Endodermal cell (in vitro differentiated cells): ENCODE measurements at regions not wholly inside any gene's neighbourhood (a gene's known extent, or its start where the extent isn't known, plus 50 kb on each side); places are given as distances from the start of the nearest gene placed in this dataset.
A peak's percentile ranks its signal among the peaks of the same experiment; 100 is the strongest.

ENCODE experiments used
- DNase-seq: peaks from one replicate; pipeline ENCODE4 v3.0.0-alpha.2; 2017
- H3K27ac ChIP-seq: 2 replicates; pipeline ENCODE4 v1.5.1; 2013; ENCODE audit warnings: mild to moderate bottlenecking, low read depth, low read length, moderate library complexity
- H3K27me3 ChIP-seq: 2 replicates; pipeline ENCODE4 v1.6.1; 2013; ENCODE audit warnings: mild to moderate bottlenecking, low read length, moderate library complexity; ENCODE audit not compliant: insufficient read depth, control insufficient read depth, poor library complexity, severe bottlenecking
- H3K36me3 ChIP-seq: 2 replicates; pipeline ENCODE4 v1.7.0; 2013; ENCODE audit warnings: mild to moderate bottlenecking, low read length, moderate library complexity; ENCODE audit not compliant: control insufficient read depth, insufficient read depth
- H3K4me1 ChIP-seq: one replicate; pipeline ENCODE4 v1.7.0; 2013; ENCODE audit warnings: low read length; ENCODE audit not compliant: control insufficient read depth, insufficient read depth
- H3K4me3 ChIP-seq: 2 replicates; pipeline ENCODE4 v1.5.1; 2013; ENCODE audit warnings: mild to moderate bottlenecking, low read length, moderate library complexity
- H3K9ac ChIP-seq: 2 replicates; pipeline ENCODE4 v1.6.1; 2013; ENCODE audit warnings: mild to moderate bottlenecking, low read length, moderate library complexity; ENCODE audit not compliant: poor library complexity, severe bottlenecking; ENCODE audit errors: extremely low read depth
- H3K9me3 ChIP-seq: 2 replicates; pipeline ENCODE4 v1.6.1; 2013; ENCODE audit warnings: mild to moderate bottlenecking, low read length, moderate library complexity; ENCODE audit not compliant: control insufficient read depth
- H3K27ac Mint-ChIP-seq: 2 replicates; pipeline ENCODE4 v1.8.0; 2020; ENCODE audit warnings: mixed read lengths
- H3K27me3 Mint-ChIP-seq: 2 replicates; pipeline ENCODE4 v1.8.0; 2021; ENCODE audit warnings: mild to moderate bottlenecking, mixed read lengths; ENCODE audit not compliant: insufficient read depth
- H3K36me3 Mint-ChIP-seq: 2 replicates; pipeline ENCODE4 v1.8.0; 2020; ENCODE audit warnings: low read depth, mixed read lengths
- H3K4me1 Mint-ChIP-seq: 2 replicates; pipeline ENCODE4 v1.8.0; 2020; ENCODE audit warnings: mixed read lengths
- H3K4me3 Mint-ChIP-seq: 2 replicates; pipeline ENCODE4 v1.8.0; 2020; ENCODE audit warnings: mild to moderate bottlenecking, moderate library complexity, mixed read lengths
- H3K9me3 Mint-ChIP-seq: 2 replicates; pipeline ENCODE4 v1.8.0; 2020; ENCODE audit warnings: mild to moderate bottlenecking, mixed read lengths
- CTCF ChIP-seq: fragments of 200-600 bp; sonication (generic); conservative IDR thresholded peaks from 2 replicates; pipeline ENCODE4 v1.5.0; 2021; ENCODE audit warnings: antibody characterized with exemption, mild to moderate bottlenecking
- WGBS, 2 experiments: methylation state at CpG; one replicate each; pipeline versions ENCODE4 v1.1.5 to v1.1.7; 2013; ENCODE audit warnings: missing lambda C conversion rate in 2 of 2, mixed read lengths in 1 of 2; ENCODE audit not compliant: insufficient coverage in 1 of 2, insufficient read length in 1 of 2; 5-methylcytosine and 5-hydroxymethylcytosine counted together

GRCh38 chr17:5962371-5962770, 107.8 kb upstream of the WSCD1 start:
- no peaks in the 10 kb centered on the region for H3K4me1 ChIP-seq
- Mint-ChIP-seq H3K27me3 (peaks cover 86% of the 10 kb centered on the region), H3K9me3 (peaks cover 16% of the 10 kb centered on the region), H3K36me3 (no peaks in the 10 kb centered on the region), H3K4me3 (no peak overlapping the region), H3K4me1 (no peaks in the 10 kb centered on the region), H3K27ac (no peak overlapping the region)
- H3K36me3 ChIP-seq = no peaks in the 10 kb centered on the region
- no peak overlapping the region for H3K27ac ChIP-seq
- H3K27me3 ChIP-seq = peaks cover 13% of the 10 kb centered on the region
- no peak for TF ChIP-seq CTCF
- no peaks in the 10 kb centered on the region for H3K9me3 ChIP-seq
- no peak overlapping the region for H3K4me3 ChIP-seq
- WGBS, 2 experiments = 86 to 94% methylated on average over 4 of the region's 4 CpGs
- H3K9ac ChIP-seq = no peak overlapping the region
- peak; percentile 17 for DNase-seq

GRCh38 chr17:5971969-5972368, 98.2 kb upstream of the WSCD1 start:
- Histone ChIP-seq H3K9me3 (peaks cover 28% of the 10 kb centered on the region), H3K27ac (no peak overlapping the region), H3K4me3 (no peak overlapping the region), H3K9ac (no peak overlapping the region), H3K4me1 (no peaks in the 10 kb centered on the region), H3K36me3 (no peaks in the 10 kb centered on the region), H3K27me3 (peaks cover 45% of the 10 kb centered on the region)
- no peak overlapping the region for H3K4me3 Mint-ChIP-seq
- peak; percentile 86 for DNase-seq
- peaks cover 36% of the 10 kb centered on the region for H3K9me3 Mint-ChIP-seq
- TF ChIP-seq CTCF = no peak
- no peaks in the 10 kb centered on the region for H3K36me3 Mint-ChIP-seq
- H3K4me1 Mint-ChIP-seq = peaks cover 9% of the 10 kb centered on the region
- no peak overlapping the region for H3K27ac Mint-ChIP-seq
- peaks cover 96% of the 10 kb centered on the region for H3K27me3 Mint-ChIP-seq
- WGBS, 2 experiments = 32% methylated on average over 1 of the region's 1 CpG; no CpG with 5 or more reads in 1 of the 2 experiments

- Histone ChIP-seq H3K9ac (no peak overlapping the region), H3K4me1 (no peaks in the 10 kb centered on the region), H3K9me3 (peaks cover 24% of the 10 kb centered on the region), H3K36me3 (no peaks in the 10 kb centered on the region), H3K4me3 (peak overlapping the region; percentile 41), H3K27me3 (peaks cover 59% of the 10 kb centered on the region), H3K27ac (no peak overlapping the region)
- no peak for DNase-seq
- H3K27ac Mint-ChIP-seq = no peak overlapping the region
- no peak overlapping the region for H3K4me3 Mint-ChIP-seq
- TF ChIP-seq CTCF = no peak
- H3K9me3 Mint-ChIP-seq = peaks cover 28% of the 10 kb centered on the region
- H3K4me1 Mint-ChIP-seq = peaks cover 9% of the 10 kb centered on the region
- H3K36me3 Mint-ChIP-seq = no peaks in the 10 kb centered on the region
- 90 to 100% methylated on average over 1 to 3 of the region's 3 CpGs for WGBS, 2 experiments
- peaks cover 98% of the 10 kb centered on the region for H3K27me3 Mint-ChIP-seq
Measured at GRCh38 chr17:5973410-5973809, 96.8 kb upstream of the WSCD1 start.
